A673 (cell line): ENCODE measurements at regions not wholly inside any gene's neighbourhood (a gene's known extent, or its start where the extent isn't known, plus 50 kb on each side); places are given as distances from the start of the nearest gene placed in this dataset.
"Not testable (repeated sequence)": the region's sequence is repeated elsewhere in the genome, so short reads cannot be mapped to it uniquely, and the experiment has no call there.

ENCODE experiments used
- BruUV-seq: library from RNA; stranded (reverse); fragments of 400-500 nt; replicated peaks from 2 replicates; lab custom pipeline; 2021; lab: Mats Ljungman, UMichigan
- CTCF ChIA-PET: fragments of 300-600 bp; sonication (Branson Sonifier 250); formaldehyde crosslinking; loops from one replicate; lab custom pipeline; 2022; ENCODE audit warnings: antibody characterized with exemption; lab: Charles Lee
- POLR2A ChIA-PET: fragments of 300-600 bp; sonication (Branson Sonifier 250); formaldehyde crosslinking; loops from one replicate; lab custom pipeline; 2022; ENCODE audit warnings: antibody characterized with exemption; ENCODE audit not compliant: low non-redundant PET; lab: Charles Lee
- DNase-seq: peaks from one replicate; pipeline ENCODE4 v3.0.0-alpha.2; 2015; ENCODE audit warnings: low spot score
- H3K27ac ChIP-seq: fragments of 200-600 bp; sonication (generic); 2 replicates; pipeline ENCODE4 v1.5.1; 2016; ENCODE audit warnings: mixed run types, low read depth, mild to moderate bottlenecking, mixed read lengths, antibody characterized with exemption, low read length; ENCODE audit not compliant: poor library complexity, severe bottlenecking
- H3K27me3 ChIP-seq: fragments of 200-600 bp; sonication (generic); replicated peaks from 2 replicates; pipeline ENCODE4 v1.6.1; 2017; ENCODE audit warnings: mixed run types, low read depth, mild to moderate bottlenecking, mixed read lengths, antibody characterized with exemption, low read length; ENCODE audit not compliant: insufficient read depth, poor library complexity
- H3K36me3 ChIP-seq: fragments of 200-600 bp; sonication (generic); 2 replicates; pipeline ENCODE4 v1.6.1; 2016; ENCODE audit warnings: mixed run types, mild to moderate bottlenecking, mixed read lengths, antibody characterized with exemption, low read length; ENCODE audit not compliant: insufficient read depth, poor library complexity, severe bottlenecking
- H3K4me1 ChIP-seq: fragments of 200-600 bp; sonication (generic); 2 replicates; pipeline ENCODE4 v1.6.1; 2017; ENCODE audit warnings: mixed run types, mild to moderate bottlenecking, mixed read lengths, antibody characterized with exemption, low read length; ENCODE audit not compliant: insufficient read depth, poor library complexity, severe bottlenecking
- H3K4me3 ChIP-seq: fragments of 200-600 bp; sonication (generic); 2 replicates; pipeline ENCODE4 v1.5.1; 2016; ENCODE audit warnings: low read depth, mixed run types, mild to moderate bottlenecking, mixed read lengths, low read length; ENCODE audit not compliant: poor library complexity, severe bottlenecking
- H3K9me3 ChIP-seq: fragments of 200-600 bp; sonication (generic); 2 replicates; pipeline ENCODE4 v1.6.1; 2016; ENCODE audit warnings: mixed run types, low read depth, mild to moderate bottlenecking, mixed read lengths, antibody characterized with exemption, low read length; ENCODE audit not compliant: poor library complexity, severe bottlenecking
- CTCF ChIP-seq: fragments of 300-800, 200-600 bp; sonication (generic); conservative IDR thresholded peaks from 2 replicates; pipeline ENCODE4 v1.5.1; 2017; ENCODE audit warnings: low read depth, mild to moderate bottlenecking, antibody characterized with exemption, low read length, moderate library complexity, mixed read lengths
- EZH2 ChIP-seq: fragments of 200-600 bp; sonication (generic); IDR thresholded peaks from 2 replicates; pipeline ENCODE4 v1.6.1; 2017; ENCODE audit warnings: borderline replicate concordance, low read depth, mild to moderate bottlenecking, mixed read lengths, antibody characterized with exemption, low read length; ENCODE audit not compliant: poor library complexity, severe bottlenecking
- intact Hi-C: fragments of 100-400 bp; cut with micrococcal nuclease; formaldehyde crosslinking; loops from one replicate; pipeline ENCODE4 v1.10.0; 2022; ENCODE audit not compliant: unreplicated experiment

GRCh38 chr2:63719052-63719451 lies 122.6 kb upstream of the UGP2 start:
- ChIA-PET POLR2A (no interaction called here), CTCF (no interaction called here)
- no peak overlapping the region for H3K27ac ChIP-seq
- DNase-seq = no peak
- H3K27me3 ChIP-seq = no peaks in the 10 kb centered on the region
- no peaks in the 10 kb centered on the region for H3K9me3 ChIP-seq
- no peaks in the 10 kb centered on the region for H3K4me1 ChIP-seq
- no TSS peak for BruUV-seq
- no peak overlapping the region for H3K4me3 ChIP-seq
- no peaks in the 10 kb centered on the region for H3K36me3 ChIP-seq
- intact Hi-C loops = no loop called here
- no peak for TF ChIP-seq CTCF
- TF ChIP-seq EZH2 = no peak

GRCh38 chr2:63721082-63721424 lies 120.6 kb upstream of the UGP2 start:
- POLR2A ChIA-PET = no interaction called here
- CTCF ChIA-PET = no interaction called here
- H3K4me3 ChIP-seq = no peak overlapping the region
- no peak for DNase-seq
- intact Hi-C loops = no loop called here
- H3K27ac ChIP-seq = no peak overlapping the region
- H3K36me3 ChIP-seq = no peaks in the 10 kb centered on the region
- no TSS peak for BruUV-seq
- no peaks in the 10 kb centered on the region for H3K9me3 ChIP-seq
- H3K27me3 ChIP-seq = no peaks in the 10 kb centered on the region
- no peaks in the 10 kb centered on the region for H3K4me1 ChIP-seq
- TF ChIP-seq CTCF (no peak), EZH2 (no peak)

DNA sequence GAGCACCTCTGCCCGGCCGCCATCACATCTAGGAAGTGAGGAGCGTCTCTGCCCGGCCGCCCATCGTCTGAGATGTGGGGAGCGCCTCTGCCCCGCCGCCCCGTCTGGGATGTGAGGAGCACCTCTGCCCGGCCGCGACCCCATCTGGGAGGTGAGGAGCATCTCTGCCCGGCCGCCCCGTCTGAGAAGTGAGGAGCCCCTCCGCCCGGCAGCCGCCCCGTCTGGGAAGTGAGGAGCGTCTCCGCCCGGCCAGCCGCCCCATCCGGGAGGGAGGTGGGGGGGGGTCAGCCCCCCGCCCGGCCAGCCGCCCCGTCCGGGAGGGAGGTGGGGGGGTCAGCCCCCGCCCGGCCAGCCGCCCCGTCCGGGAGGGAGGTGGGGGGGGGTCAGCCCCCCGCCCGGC lies 119.4 kb upstream of the UGP2 start:
- POLR2A ChIA-PET, H3K4me3 ChIP-seq, CTCF ChIA-PET, H3K4me1 ChIP-seq, H3K27me3 ChIP-seq, H3K36me3 ChIP-seq, H3K9me3 ChIP-seq, BruUV-seq, DNase-seq, H3K27ac ChIP-seq, intact Hi-C loops: not testable (repeated sequence)

DNA sequence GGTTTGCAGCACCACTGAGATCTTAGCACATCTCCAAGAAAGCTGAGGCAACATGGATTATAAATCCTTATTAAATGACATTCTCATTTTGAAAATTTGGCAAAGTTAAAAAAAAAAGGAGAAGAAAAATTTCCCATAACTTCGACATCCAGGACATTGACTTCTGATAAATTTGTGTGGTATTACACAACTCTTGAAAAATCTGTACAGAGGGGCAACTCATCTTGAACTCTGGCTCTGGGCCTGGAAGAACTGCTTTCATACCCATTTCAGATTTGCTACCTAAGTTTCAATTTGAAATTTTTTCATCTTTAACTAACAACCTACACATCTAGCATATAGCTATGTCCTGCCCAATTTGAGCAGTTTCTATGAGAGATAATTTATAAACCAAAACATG lies 118.0 kb upstream of the UGP2 start:
- no peak for DNase-seq
- Histone ChIP-seq H3K36me3 (no peaks in the 10 kb centered on the region), H3K27ac (no peak overlapping the region), H3K4me3 (no peak overlapping the region), H3K4me1 (no peaks in the 10 kb centered on the region), H3K27me3 (no peaks in the 10 kb centered on the region), H3K9me3 (no peaks in the 10 kb centered on the region)
- TF ChIP-seq EZH2 (no peak), CTCF (no peak)
- intact Hi-C loops = no loop called here
- ChIA-PET POLR2A (no interaction called here), CTCF (no interaction called here)
- no TSS peak for BruUV-seq

- H3K27me3 ChIP-seq, H3K4me1 ChIP-seq, BruUV-seq, H3K36me3 ChIP-seq, H3K4me3 ChIP-seq, DNase-seq, H3K27ac ChIP-seq, CTCF ChIA-PET, H3K9me3 ChIP-seq, intact Hi-C loops, POLR2A ChIA-PET: not testable (repeated sequence)
Observed at GRCh38 chr2:63725212-63725611, 116.5 kb upstream of the UGP2 start.
